Endodermal cell (in vitro differentiated cells): ENCODE measurements at regions not wholly inside any gene's neighbourhood (a gene's known extent, or its start where the extent isn't known, plus 50 kb on each side); places are given as distances from the start of the nearest gene placed in this dataset.

Experiments
- DNase-seq: peaks from one replicate; pipeline ENCODE4 v3.0.0-alpha.2; 2017
- H3K27ac ChIP-seq: 2 replicates; pipeline ENCODE4 v1.5.1; 2013; ENCODE audit warnings: mild to moderate bottlenecking, low read depth, low read length, moderate library complexity
- H3K27me3 ChIP-seq: 2 replicates; pipeline ENCODE4 v1.6.1; 2013; ENCODE audit warnings: mild to moderate bottlenecking, low read length, moderate library complexity; ENCODE audit not compliant: insufficient read depth, control insufficient read depth, poor library complexity, severe bottlenecking
- H3K36me3 ChIP-seq: 2 replicates; pipeline ENCODE4 v1.7.0; 2013; ENCODE audit warnings: mild to moderate bottlenecking, low read length, moderate library complexity; ENCODE audit not compliant: control insufficient read depth, insufficient read depth
- H3K4me1 ChIP-seq: one replicate; pipeline ENCODE4 v1.7.0; 2013; ENCODE audit warnings: low read length; ENCODE audit not compliant: control insufficient read depth, insufficient read depth
- H3K4me3 ChIP-seq: 2 replicates; pipeline ENCODE4 v1.5.1; 2013; ENCODE audit warnings: mild to moderate bottlenecking, low read length, moderate library complexity
- H3K9ac ChIP-seq: 2 replicates; pipeline ENCODE4 v1.6.1; 2013; ENCODE audit warnings: mild to moderate bottlenecking, low read length, moderate library complexity; ENCODE audit not compliant: poor library complexity, severe bottlenecking; ENCODE audit errors: extremely low read depth
- H3K9me3 ChIP-seq: 2 replicates; pipeline ENCODE4 v1.6.1; 2013; ENCODE audit warnings: mild to moderate bottlenecking, low read length, moderate library complexity; ENCODE audit not compliant: control insufficient read depth
- H3K27ac Mint-ChIP-seq: 2 replicates; pipeline ENCODE4 v1.8.0; 2020; ENCODE audit warnings: mixed read lengths
- H3K27me3 Mint-ChIP-seq: 2 replicates; pipeline ENCODE4 v1.8.0; 2021; ENCODE audit warnings: mild to moderate bottlenecking, mixed read lengths; ENCODE audit not compliant: insufficient read depth
- H3K36me3 Mint-ChIP-seq: 2 replicates; pipeline ENCODE4 v1.8.0; 2020; ENCODE audit warnings: low read depth, mixed read lengths
- H3K4me1 Mint-ChIP-seq: 2 replicates; pipeline ENCODE4 v1.8.0; 2020; ENCODE audit warnings: mixed read lengths
- H3K4me3 Mint-ChIP-seq: 2 replicates; pipeline ENCODE4 v1.8.0; 2020; ENCODE audit warnings: mild to moderate bottlenecking, moderate library complexity, mixed read lengths
- H3K9me3 Mint-ChIP-seq: 2 replicates; pipeline ENCODE4 v1.8.0; 2020; ENCODE audit warnings: mild to moderate bottlenecking, mixed read lengths
- CTCF ChIP-seq: fragments of 200-600 bp; sonication (generic); conservative IDR thresholded peaks from 2 replicates; pipeline ENCODE4 v1.5.0; 2021; ENCODE audit warnings: antibody characterized with exemption, mild to moderate bottlenecking
- WGBS, 2 experiments: methylation state at CpG; one replicate each; pipeline versions ENCODE4 v1.1.5 to v1.1.7; 2013; ENCODE audit warnings: missing lambda C conversion rate in 2 of 2, mixed read lengths in 1 of 2; ENCODE audit not compliant: insufficient coverage in 1 of 2, insufficient read length in 1 of 2; 5-methylcytosine and 5-hydroxymethylcytosine counted together

- WGBS, 2 experiments = 94 to 100% methylated on average over 2 to 5 of the region's 5 CpGs
- peaks cover 18% of the 10 kb centered on the region for H3K27me3 Mint-ChIP-seq
- no peaks in the 10 kb centered on the region for H3K36me3 ChIP-seq
- H3K4me3 ChIP-seq = no peak overlapping the region
- H3K27me3 ChIP-seq = peaks cover 9% of the 10 kb centered on the region
- H3K27ac Mint-ChIP-seq = no peak overlapping the region
- peaks cover 2% of the 10 kb centered on the region for H3K4me1 Mint-ChIP-seq
- no peaks in the 10 kb centered on the region for H3K4me1 ChIP-seq
- H3K9ac ChIP-seq = no peak overlapping the region
- no peak overlapping the region for H3K4me3 Mint-ChIP-seq
- H3K27ac ChIP-seq = no peak overlapping the region
- DNase-seq = no peak
- no peaks in the 10 kb centered on the region for H3K9me3 ChIP-seq
- H3K36me3 Mint-ChIP-seq = no peaks in the 10 kb centered on the region
- H3K9me3 Mint-ChIP-seq = no peaks in the 10 kb centered on the region
- no peak for TF ChIP-seq CTCF
Observed at GRCh38 chr2:120493231-120493630, 147.3 kb downstream of the INHBB start.

- Histone ChIP-seq H3K4me3 (no peak overlapping the region), H3K4me1 (no peaks in the 10 kb centered on the region), H3K27me3 (peaks cover 9% of the 10 kb centered on the region), H3K27ac (no peak overlapping the region), H3K9me3 (no peaks in the 10 kb centered on the region), H3K9ac (no peak overlapping the region), H3K36me3 (no peaks in the 10 kb centered on the region)
- Mint-ChIP-seq H3K4me3 (no peak overlapping the region), H3K27ac (no peak overlapping the region), H3K36me3 (no peaks in the 10 kb centered on the region), H3K27me3 (peaks cover 20% of the 10 kb centered on the region), H3K9me3 (no peaks in the 10 kb centered on the region), H3K4me1 (no peaks in the 10 kb centered on the region)
- DNase-seq = no peak
- TF ChIP-seq CTCF = no peak
Observed at GRCh38 chr2:120494446-120494845, 148.5 kb downstream of the INHBB start.

GRCh38 chr2:120495586-120495985 is 149.7 kb downstream of the INHBB start:
- H3K27ac Mint-ChIP-seq = no peak overlapping the region
- H3K27me3 ChIP-seq = peaks cover 13% of the 10 kb centered on the region
- peaks cover 19% of the 10 kb centered on the region for H3K27me3 Mint-ChIP-seq

More at GRCh38 chr2:120495586-120495985, 149.7 kb downstream of the INHBB start:
- Mint-ChIP-seq H3K4me1 (no peaks in the 10 kb centered on the region), H3K9me3 (no peaks in the 10 kb centered on the region), H3K4me3 (no peak overlapping the region), H3K36me3 (no peaks in the 10 kb centered on the region)
- H3K4me1 ChIP-seq = no peaks in the 10 kb centered on the region
- H3K9me3 ChIP-seq = no peaks in the 10 kb centered on the region
- no peak for TF ChIP-seq CTCF
- no peak overlapping the region for H3K9ac ChIP-seq
- WGBS, 2 experiments = 80 to 87% methylated on average over 2 of the region's 2 CpGs
- H3K36me3 ChIP-seq = no peaks in the 10 kb centered on the region
- no peak overlapping the region for H3K27ac ChIP-seq
- no peak overlapping the region for H3K4me3 ChIP-seq
- no peak for DNase-seq
